ENCODE measurements at regions not wholly inside any gene's neighbourhood (a gene's known extent, or its start where the extent isn't known, plus 50 kb on each side); places are given as distances from the start of the nearest gene placed in this dataset.

- no peak for TF ChIP-seq CTCF (conservative IDR thresholded peaks at IDR 0.05; ENCODE audit: low read depth, low read length)
- TF ChIP-seq EZH2 (IDR thresholded peaks at IDR 0.05; ENCODE audit: low read length, unreplicated experiment) = no peak
Measured at GRCh38 chr6:10146715-10147451, 268.0 kb downstream of the TFAP2A start.

Measured in PC-3 (cell line).